Heart right ventricle (tissue), 16 donors: ENCODE measurements at regions not wholly inside any gene's neighbourhood (a gene's known extent, or its start where the extent isn't known, plus 50 kb on each side); places are given as distances from the start of the nearest gene placed in this dataset.

Experiments
- ATAC-seq, 8 donors: fragments of 200-7000 bp; cut with Tn5 transposase; one replicate each; pipeline ENCODE4 v1.9.1; 2020; ENCODE audit warnings: mild to moderate bottlenecking in 8 of 8, moderate library complexity in 8 of 8, moderate number of reproducible peaks in 1 of 8
- DNase-seq, 2 donors: peaks; one replicate each; pipeline ENCODE4 v3.0.0-alpha.2; 2020
- H3K27ac ChIP-seq, 10 donors: fragments of 200-600 bp; sonication (generic) in 2 of 10; one replicate each; pipeline versions ENCODE4 v1.5.0 to v1.8.0; 2020 to 2022; ENCODE audit warnings: mild to moderate bottlenecking in 3 of 10
- H3K27me3 ChIP-seq, 7 donors: fragments of 200-600 bp; one replicate each; pipeline ENCODE4 v1.8.0; 2021 to 2022; ENCODE audit warnings: mild to moderate bottlenecking in 2 of 7
- H3K36me3 ChIP-seq, 9 donors: fragments of 200-600 bp; sonication (generic) in 1 of 9; one replicate each; pipeline versions ENCODE4 v1.5.0 to v1.8.0; 2020 to 2022; ENCODE audit warnings: mild to moderate bottlenecking in 2 of 9
- H3K4me1 ChIP-seq, 9 donors: fragments of 200-600 bp; sonication (generic) in 1 of 9; one replicate each; pipeline versions ENCODE4 v1.5.0 to v1.8.0; 2020 to 2022; ENCODE audit warnings: mild to moderate bottlenecking in 4 of 9
- H3K4me3 ChIP-seq, 10 donors: fragments of 200-600 bp; sonication (generic) in 2 of 10; one replicate each; pipeline versions ENCODE4 v1.5.0 to v1.8.0; 2020 to 2022; ENCODE audit warnings: mild to moderate bottlenecking in 7 of 10, moderate library complexity in 2 of 10
- H3K9me3 ChIP-seq, 11 donors: fragments of 200-600 bp in 10 of 11; sonication (generic) in 2 of 11; one replicate each; pipeline versions ENCODE4 v1.5.0 to v1.8.0; 2013 to 2022; ENCODE audit warnings: mild to moderate bottlenecking in 2 of 11, control low read depth in 1 of 11, moderate library complexity in 1 of 11
- WGBS, 2 donors: extraction: QIAGEN DNeasy Blood & Tissue Kit; methylation state at CpG; one replicate each; pipeline ENCODE4 v1.1.7; 2013; ENCODE audit warnings: inconsistent platforms in 1 of 2; 5-methylcytosine and 5-hydroxymethylcytosine counted together
- intact Hi-C, 10 donors: fragments of 100-400 bp; cut with DNase I; formaldehyde crosslinking; loops; one replicate each; pipeline versions ENCODE4 v1.11.1 to v1.14.2; 2022
- TF ChIP-seq, protein P1 (sequence below), 9 donors: fragments of 200-600 bp; sonication (generic) in 2 of 9; IDR thresholded peaks; one replicate each; pipeline versions ENCODE4 v1.5.0 to v1.8.0; 2021 to 2022; ENCODE audit warnings: antibody characterized with exemption in 9 of 9, mild to moderate bottlenecking in 5 of 9, moderate library complexity in 1 of 9
- donor health status: Arrhythmogenic right ventricular cardiomyopathy.
- donor health status: ischemic (EF 13 %, LVEDD 7.1; RV severe dilation, severe dysfunction).
- donor health status: healthy with polysubstance abuse.
- donor health status: DM: no; HTN: yes; CAD: no.
- donor health status: DM: no; HTN: no; CAD: no.
- donor health status: ischemic (EF 25% LVEDD 6.9; RV normal size, moderate dysfunction).
- donor health status: ischemic (EF 25% LVEDD 5.7; RV mildly dilated, moderate dysfunction).
- donor health status: healthy.
- donor health status: DM: yes; HTN: yes; CAD: no.
- donor health status: Ischemic cardiomyopathy.
- donor health status: ischemic (EF 35%, LVEDD 5.7; RV mildly dilated, moderate dysfunction).
- donor health status: nonischemic (EF 11% LVEDD 7.7; RV severe dilation, severe dysfunction).
- donor health status: DM: yes; HTN: yes; CAD: no.
- donor health status: PGD.
- donor health status: ischemic (EF 29% LVEDD 5.4; RV normal size, mild dysfunction).
- donor health status: nonischemic (EF 23%, LVEDD 6.1; RV moderate dilation, normal function).

DNA sequence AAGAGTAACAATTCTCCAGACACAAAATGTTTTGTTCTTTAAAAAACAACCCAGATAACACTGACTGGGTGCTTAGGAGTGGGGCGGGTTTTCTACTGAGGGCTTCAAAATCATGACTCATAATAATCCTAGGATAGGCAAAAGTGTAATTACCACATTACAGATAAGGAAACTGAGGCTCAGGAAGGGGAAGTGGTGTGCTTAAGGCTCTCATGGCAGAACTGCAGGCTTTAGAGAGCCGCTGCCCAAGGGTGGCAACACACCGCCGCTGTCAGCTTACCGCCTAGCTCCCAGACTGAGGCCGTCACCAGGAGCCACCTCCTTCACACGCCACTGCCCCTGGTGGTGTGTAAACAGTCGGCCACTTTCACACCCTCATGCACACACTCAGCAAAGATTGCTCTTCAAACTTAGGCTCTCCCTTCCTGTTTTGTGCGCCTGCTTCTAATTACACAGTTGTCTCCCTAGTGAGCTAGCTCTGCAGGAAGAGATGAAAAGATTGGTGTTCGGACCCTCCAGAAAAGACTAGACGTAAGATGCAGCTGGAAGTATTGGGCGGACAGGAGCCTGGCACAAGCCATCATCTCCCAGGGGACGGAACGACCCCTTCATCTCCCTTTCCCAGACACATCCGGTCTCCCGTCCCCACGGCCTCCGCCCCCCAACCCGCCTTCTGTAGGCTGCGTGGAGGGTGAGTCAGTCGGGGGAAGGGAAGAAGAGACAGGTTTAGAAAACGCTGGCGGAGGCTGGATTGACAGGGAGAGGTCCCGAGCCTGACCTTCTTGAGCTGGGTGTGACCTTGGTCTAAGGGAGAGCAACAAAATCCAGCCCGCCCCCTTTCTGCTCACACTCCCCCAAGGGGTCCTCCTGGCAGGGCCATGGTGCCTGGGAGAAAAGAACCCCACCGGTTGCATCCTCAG lies 162.7 kb downstream of the SYK start:
- Histone ChIP-seq H3K4me1 (peaks cover 0 to 8% (median 0%) of the 10 kb centered on the region in 9 donors), H3K27ac (no peak overlapping the region), H3K36me3 (no peaks in the 10 kb centered on the region), H3K9me3 (no peaks in the 10 kb centered on the region), H3K4me3 (peak overlapping the region in 3 of 10 donors; percentile 14 to 17 (median 16)), H3K27me3 (peaks cover 0 to 41% (median 20%) of the 10 kb centered on the region in 7 donors)
- intact Hi-C loops = loop anchor here in 1 of 10 donors (5.0 kb wide), 1 partner anchor 42 kb away; no protein-coding TSS in a partner anchor
- 42 to 53% methylated on average over 26 of the region's 26 CpGs for WGBS, 2 donors
- TF ChIP-seq, protein P1, sequence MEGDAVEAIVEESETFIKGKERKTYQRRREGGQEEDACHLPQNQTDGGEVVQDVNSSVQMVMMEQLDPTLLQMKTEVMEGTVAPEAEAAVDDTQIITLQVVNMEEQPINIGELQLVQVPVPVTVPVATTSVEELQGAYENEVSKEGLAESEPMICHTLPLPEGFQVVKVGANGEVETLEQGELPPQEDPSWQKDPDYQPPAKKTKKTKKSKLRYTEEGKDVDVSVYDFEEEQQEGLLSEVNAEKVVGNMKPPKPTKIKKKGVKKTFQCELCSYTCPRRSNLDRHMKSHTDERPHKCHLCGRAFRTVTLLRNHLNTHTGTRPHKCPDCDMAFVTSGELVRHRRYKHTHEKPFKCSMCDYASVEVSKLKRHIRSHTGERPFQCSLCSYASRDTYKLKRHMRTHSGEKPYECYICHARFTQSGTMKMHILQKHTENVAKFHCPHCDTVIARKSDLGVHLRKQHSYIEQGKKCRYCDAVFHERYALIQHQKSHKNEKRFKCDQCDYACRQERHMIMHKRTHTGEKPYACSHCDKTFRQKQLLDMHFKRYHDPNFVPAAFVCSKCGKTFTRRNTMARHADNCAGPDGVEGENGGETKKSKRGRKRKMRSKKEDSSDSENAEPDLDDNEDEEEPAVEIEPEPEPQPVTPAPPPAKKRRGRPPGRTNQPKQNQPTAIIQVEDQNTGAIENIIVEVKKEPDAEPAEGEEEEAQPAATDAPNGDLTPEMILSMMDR (IDR thresholded peaks at IDR 0.05) = peak in 3 of 9 donors; percentile 22 to 26 (median 24)
- ATAC-seq = peak in 6 of 8 donors; percentile 8 to 71 (median 58)
- no peak for DNase-seq

DNA sequence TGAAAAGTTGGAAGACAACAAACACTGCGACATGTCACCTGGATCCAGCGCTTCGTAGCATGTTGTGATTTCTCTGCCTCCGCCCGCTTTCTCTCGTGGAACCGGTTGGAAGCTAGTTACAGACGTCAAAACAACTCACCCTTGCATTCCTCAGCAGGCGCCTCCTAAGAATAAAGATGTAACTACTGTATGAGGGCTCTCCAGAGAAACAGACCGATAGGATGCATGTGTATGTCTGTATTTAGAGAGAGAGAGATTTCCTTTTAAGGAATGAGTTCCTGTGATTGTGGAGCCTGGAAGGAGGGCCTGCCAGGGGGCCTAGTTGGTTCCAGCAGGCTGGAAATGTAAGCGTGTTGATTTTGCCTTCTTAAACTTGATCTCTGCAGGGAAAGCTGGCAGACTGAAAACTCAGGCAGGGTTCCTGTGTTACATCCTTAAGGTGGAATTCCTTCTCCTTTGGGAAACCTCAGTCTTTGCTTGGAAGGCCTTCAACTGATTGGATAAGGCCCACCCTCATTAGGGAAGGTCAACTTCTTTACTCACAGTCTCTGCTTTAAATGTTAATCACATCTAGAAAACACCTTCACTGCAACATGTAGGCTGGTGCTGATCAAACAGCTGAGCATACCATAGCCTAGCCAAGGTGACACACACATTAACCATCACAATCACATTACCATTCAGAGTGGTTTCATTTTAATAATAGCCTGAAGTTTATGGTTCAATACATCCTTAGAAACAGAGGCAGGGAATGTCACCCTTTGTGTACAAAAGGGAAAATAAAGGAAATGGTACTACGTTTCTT lies 163.8 kb downstream of the SYK start:
- TF ChIP-seq, protein P1 (IDR thresholded peaks at IDR 0.05) = no peak
- no peak overlapping the region for H3K27ac ChIP-seq
- peak overlapping the region in 2 of 10 donors; percentile 16 to 17 for H3K4me3 ChIP-seq
- DNase-seq (no peak), ATAC-seq (no peak)
- peaks cover 0 to 39% (median 20%) of the 10 kb centered on the region in 7 donors for H3K27me3 ChIP-seq
- intact Hi-C loops = no loop called here
- no peaks in the 10 kb centered on the region for H3K9me3 ChIP-seq
- peaks cover 0 to 8% (median 0%) of the 10 kb centered on the region in 9 donors for H3K4me1 ChIP-seq
- no peaks in the 10 kb centered on the region for H3K36me3 ChIP-seq
- 59 to 75% methylated on average over 12 of the region's 12 CpGs for WGBS, 2 donors

DNA sequence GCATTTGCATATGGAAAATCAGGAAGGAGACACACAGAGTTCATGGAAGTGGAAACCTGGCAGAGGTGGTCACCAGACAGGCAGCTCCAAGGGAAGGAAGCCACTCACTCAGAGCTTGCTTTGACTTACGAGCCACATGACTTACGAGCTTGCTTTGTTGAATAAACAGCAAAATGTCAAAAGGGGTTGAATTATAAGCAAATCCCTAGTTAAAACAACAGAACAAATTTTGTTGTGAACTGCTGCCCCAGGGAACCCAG lies 164.3 kb downstream of the SYK start:
- no peaks in the 10 kb centered on the region for H3K36me3 ChIP-seq
- intact Hi-C loops = no loop called here
- peaks cover 0 to 8% (median 0%) of the 10 kb centered on the region in 9 donors for H3K4me1 ChIP-seq
- ATAC-seq = no peak
- H3K9me3 ChIP-seq = no peaks in the 10 kb centered on the region
- DNase-seq = no peak
- H3K27me3 ChIP-seq = peaks cover 0 to 33% (median 18%) of the 10 kb centered on the region in 7 donors
- TF ChIP-seq, protein P1 (IDR thresholded peaks at IDR 0.05) = no peak
- no peak overlapping the region for H3K27ac ChIP-seq
- no peak overlapping the region for H3K4me3 ChIP-seq
- 77 to 86% methylated on average over 2 of the region's 2 CpGs for WGBS, 2 donors

DNA sequence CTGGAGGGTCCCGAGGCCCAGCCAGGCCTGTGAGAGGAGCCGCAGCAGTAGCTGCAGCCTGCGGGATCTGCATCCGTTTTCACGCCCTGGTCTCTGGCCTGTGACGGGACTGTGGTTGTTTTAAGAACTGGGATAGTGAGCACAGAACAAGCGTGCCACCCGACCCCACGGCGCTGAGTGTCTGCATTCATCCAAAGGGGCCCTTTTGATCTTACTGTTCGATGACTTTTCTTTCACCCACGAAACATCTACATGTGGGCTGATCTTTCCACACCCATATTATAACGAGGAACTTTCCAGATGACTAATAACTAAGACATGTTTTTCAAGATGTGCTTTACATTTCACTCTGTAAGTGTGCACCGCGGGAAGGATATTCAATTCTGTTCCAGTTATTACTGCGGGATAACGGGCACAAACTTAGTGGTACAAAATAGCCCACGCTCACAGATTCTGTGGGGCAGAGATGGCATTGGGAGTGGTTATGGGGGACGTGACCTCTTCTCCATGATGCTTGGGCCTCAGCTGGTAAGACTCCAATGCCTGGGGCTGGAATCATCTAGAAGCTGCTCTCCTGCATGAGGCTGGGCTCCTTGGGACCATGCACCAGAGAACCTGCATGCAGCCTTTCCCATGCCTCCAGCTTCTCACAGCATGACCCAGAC lies 165.0 kb downstream of the SYK start:
- no peaks in the 10 kb centered on the region for H3K36me3 ChIP-seq
- no peak overlapping the region for H3K27ac ChIP-seq

More for the DNA sequence above, 165.0 kb downstream of the SYK start:
- DNase-seq (no peak), ATAC-seq (no peak)
- Histone ChIP-seq H3K9me3 (no peaks in the 10 kb centered on the region), H3K4me1 (peaks cover 0 to 8% (median 0%) of the 10 kb centered on the region in 9 donors), H3K4me3 (no peak overlapping the region), H3K27me3 (peaks cover 0 to 29% (median 14%) of the 10 kb centered on the region in 7 donors)
- intact Hi-C loops = no loop called here
- 90% methylated on average over 19 of the region's 19 CpGs for WGBS, 2 donors
- TF ChIP-seq, protein P1 (IDR thresholded peaks at IDR 0.05) = no peak
